ENCODE measurements at regions not wholly inside any gene's neighbourhood (a gene's known extent, or its start where the extent isn't known, plus 50 kb on each side); places are given as distances from the start of the nearest gene placed in this dataset.

GRCh38 chr17:55642741-55643140 is 79.9 kb downstream of the TMEM100 start:
- TF ChIP-seq CTCF (IDR thresholded peaks at IDR 0.05; ENCODE audit: insufficient read depth, low read length) (no peak), GABPA (IDR thresholded peaks at IDR 0.05; ENCODE audit: low read depth) (no peak), REST (IDR thresholded peaks at IDR 0.05; ENCODE audit: insufficient replicate concordance, low read depth) (no peak), POLR2AphosphoS5 (IDR thresholded peaks at IDR 0.05; ENCODE audit: low read depth) (no peak), SPI1 (IDR thresholded peaks at IDR 0.05; ENCODE audit: borderline replicate concordance, low read depth) (no peak)
- H3K27ac ChIP-seq (replicated peaks): no peak overlapping the region
- H3K4me3 ChIP-seq (replicated peaks; ENCODE audit: insufficient read depth, low read length): no peak overlapping the region
- no peaks in the 10 kb centered on the region for H3K27me3 ChIP-seq (ENCODE audit: insufficient read depth, poor library complexity, severe bottlenecking)
- DNase-seq (ENCODE audit: low read depth in 1 of 2, low spot score in 1 of 2): no peak

- no peak for TF ChIP-seq SPI1 (IDR thresholded peaks at IDR 0.05; ENCODE audit: borderline replicate concordance, low read depth)
- TF ChIP-seq REST (IDR thresholded peaks at IDR 0.05; ENCODE audit: insufficient replicate concordance, low read depth): no peak
- TF ChIP-seq POLR2AphosphoS5 (IDR thresholded peaks at IDR 0.05; ENCODE audit: low read depth): no peak
- TF ChIP-seq GABPA (IDR thresholded peaks at IDR 0.05; ENCODE audit: low read depth): no peak
- TF ChIP-seq CTCF (IDR thresholded peaks at IDR 0.05; ENCODE audit: insufficient read depth, low read length): peak; percentile 53
- peak; percentile 36 to 73 for DNase-seq (ENCODE audit: low read depth in 1 of 2, low spot score in 1 of 2)
- H3K4me3 ChIP-seq (replicated peaks; ENCODE audit: insufficient read depth, low read length): no peak overlapping the region
- no peaks in the 10 kb centered on the region for H3K27me3 ChIP-seq (ENCODE audit: insufficient read depth, poor library complexity, severe bottlenecking)
- no peak overlapping the region for H3K27ac ChIP-seq (replicated peaks)
Measured at GRCh38 chr17:55641676-55642081, 81.0 kb downstream of the TMEM100 start.

- no peaks in the 10 kb centered on the region for H3K27me3 ChIP-seq (ENCODE audit: insufficient read depth, poor library complexity, severe bottlenecking)
- no peak overlapping the region for H3K27ac ChIP-seq (replicated peaks)
- DNase-seq (ENCODE audit: low read depth in 1 of 2, low spot score in 1 of 2): no peak
- no peak overlapping the region for H3K4me3 ChIP-seq (replicated peaks; ENCODE audit: insufficient read depth, low read length)
- TF ChIP-seq POLR2AphosphoS5 (IDR thresholded peaks at IDR 0.05; ENCODE audit: low read depth) (no peak), SPI1 (IDR thresholded peaks at IDR 0.05; ENCODE audit: borderline replicate concordance, low read depth) (no peak), REST (IDR thresholded peaks at IDR 0.05; ENCODE audit: insufficient replicate concordance, low read depth) (no peak), GABPA (IDR thresholded peaks at IDR 0.05; ENCODE audit: low read depth) (no peak), CTCF (IDR thresholded peaks at IDR 0.05; ENCODE audit: insufficient read depth, low read length) (no peak)
Measured at GRCh38 chr17:55639096-55639495, 83.6 kb downstream of the TMEM100 start.
